Amygdala (tissue), 56 donors: ENCODE measurements at regions not wholly inside any gene's neighbourhood (a gene's known extent, or its start where the extent isn't known, plus 50 kb on each side); places are given as distances from the start of the nearest gene placed in this dataset.
"Not testable (repeated sequence)": the region's sequence is repeated elsewhere in the genome, so short reads cannot be mapped to it uniquely, and the experiment has no call there.

Source experiments
- DNase-seq, 56 donors: peaks; one replicate each; lab custom pipeline; 2025; lab: John Stamatoyannopoulos, UW

DNA sequence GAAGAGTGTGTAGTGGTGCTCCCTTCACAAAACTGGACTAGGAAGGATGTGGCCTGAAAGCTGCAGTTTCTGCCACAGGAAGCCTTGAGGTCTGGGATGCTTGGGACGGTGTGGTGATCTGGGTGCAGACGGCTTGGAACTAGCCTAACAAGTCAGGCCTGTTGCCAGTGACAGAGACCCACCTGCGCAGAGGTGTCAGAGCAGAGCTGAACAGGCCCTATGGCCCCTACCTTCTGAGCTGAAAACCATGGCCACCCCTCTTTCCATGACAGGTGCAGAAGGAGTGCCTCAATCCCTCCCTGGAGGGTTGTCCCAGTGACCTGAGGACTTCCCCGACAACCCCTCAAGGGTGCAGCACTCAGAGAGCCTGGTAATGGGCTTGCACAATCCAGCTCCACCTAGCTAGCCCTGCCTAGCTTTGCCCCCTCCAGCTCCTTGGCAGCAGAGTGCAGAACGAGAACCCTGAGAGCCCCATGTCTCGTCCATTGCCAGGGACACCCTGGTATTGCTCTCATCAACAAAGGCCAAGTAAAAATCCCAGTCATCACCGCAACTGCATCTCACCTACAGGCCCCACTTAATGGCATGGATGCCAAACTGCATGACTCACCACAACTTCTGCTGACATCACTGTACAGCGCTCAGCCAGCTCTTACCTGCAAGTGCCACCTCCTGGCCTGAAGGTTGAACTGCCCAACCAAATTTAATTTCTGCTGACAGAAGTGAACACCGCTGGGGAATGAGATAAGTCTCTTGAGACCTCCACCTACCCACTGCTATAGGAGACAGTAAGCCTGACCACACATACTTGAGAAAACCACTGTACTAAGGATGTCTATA is 563.1 kb downstream of the TFAP2A start:
- no peak for DNase-seq

DNA sequence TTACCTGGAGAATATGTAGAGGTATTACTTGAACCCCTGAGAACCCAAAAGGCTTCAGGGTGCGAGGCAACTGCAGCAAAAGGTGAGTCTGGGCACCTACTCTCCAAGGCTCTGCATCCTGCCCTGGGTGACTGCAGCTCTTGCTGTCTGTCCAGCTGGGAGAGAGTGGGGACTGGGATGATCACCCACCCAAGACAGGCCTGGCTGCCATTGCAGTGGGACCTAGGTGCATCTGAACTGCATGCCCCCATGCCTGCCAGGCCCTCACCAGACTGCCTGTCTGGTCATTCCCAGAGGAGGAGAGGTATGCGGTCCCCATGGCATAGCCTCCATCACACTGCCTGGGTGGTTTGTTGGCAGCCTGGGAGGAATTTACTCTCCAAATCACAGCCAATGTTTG is 563.9 kb downstream of the TFAP2A start:
- no peak for DNase-seq

DNA sequence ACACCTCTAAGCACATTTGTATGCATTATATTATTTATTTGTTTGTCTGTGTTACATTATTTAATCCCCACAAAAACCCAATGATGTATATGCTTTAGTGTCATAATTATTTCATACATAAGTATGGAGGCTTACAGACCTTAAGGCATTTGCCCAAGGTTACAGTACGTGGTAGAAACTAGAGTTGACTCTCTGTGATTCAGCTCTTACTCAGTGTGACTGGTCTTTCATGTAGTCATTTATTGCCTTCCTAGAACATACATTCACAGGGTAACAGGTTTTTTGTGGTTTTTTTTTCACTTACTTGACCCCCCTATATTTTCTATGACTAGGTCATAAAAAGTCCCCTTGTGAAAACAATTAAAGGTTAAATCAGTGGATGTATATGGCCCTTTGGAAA is 566.8 kb downstream of the TFAP2A start:
- no peak for DNase-seq

DNA sequence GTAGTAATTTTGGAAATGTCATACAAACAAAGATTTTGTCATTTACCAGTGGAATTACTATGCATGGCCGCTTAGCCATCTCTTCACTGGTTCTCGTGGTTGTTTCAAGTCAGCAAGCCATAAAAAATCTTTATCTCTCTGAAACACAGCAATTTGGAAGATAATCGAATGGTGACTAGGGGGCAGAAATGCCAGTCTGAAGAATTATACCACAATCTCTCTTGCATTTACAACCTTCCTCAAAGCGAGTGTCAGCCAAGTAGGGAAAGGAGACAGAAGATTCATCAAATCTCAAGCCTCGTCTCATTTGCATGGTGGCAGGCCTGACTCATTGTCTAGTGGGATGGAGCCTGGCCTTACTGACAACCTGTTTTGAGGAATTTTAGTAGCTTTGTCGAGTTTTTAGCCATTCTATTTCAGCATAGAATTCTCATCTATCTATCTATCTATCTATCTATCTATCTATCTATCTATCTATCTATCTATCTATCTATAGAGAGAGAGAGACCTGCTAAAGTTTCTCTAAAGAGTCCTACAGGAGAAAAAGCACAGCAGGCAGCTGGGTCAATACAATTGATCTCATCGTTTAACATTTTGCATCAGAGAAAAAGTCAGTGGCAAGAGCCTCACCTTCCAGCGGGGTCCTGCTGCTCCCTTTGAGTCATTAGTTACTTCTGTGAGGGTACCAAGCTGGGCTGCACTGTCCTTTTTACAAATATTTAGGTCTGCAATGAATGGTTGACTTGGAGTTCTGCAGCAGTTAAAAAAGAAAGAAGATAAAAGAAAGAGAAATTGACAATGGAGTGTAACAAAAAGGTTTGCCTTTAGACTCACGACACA is 572.8 kb downstream of the TFAP2A start:
- DNase-seq: no peak

DNA sequence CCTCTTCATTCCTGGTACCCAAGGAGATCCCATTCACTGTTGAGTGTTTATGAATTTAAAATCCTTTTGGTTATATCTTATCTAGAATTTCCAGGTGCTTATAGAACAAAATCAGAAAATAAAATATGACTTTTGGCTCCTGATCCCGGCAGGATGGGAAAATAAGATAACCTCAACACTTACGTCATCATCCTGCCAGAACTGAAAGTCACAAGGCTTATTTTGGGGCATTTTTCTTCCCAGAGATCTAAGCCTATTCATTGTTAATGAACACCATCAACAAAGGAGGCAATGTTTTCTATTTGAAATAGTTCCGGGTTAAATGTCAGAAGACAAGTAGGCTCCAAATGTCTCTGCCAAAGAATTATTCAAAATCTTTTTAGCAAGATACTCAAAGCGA is 580.6 kb downstream of the TFAP2A start:
- DNase-seq: no peak

DNA sequence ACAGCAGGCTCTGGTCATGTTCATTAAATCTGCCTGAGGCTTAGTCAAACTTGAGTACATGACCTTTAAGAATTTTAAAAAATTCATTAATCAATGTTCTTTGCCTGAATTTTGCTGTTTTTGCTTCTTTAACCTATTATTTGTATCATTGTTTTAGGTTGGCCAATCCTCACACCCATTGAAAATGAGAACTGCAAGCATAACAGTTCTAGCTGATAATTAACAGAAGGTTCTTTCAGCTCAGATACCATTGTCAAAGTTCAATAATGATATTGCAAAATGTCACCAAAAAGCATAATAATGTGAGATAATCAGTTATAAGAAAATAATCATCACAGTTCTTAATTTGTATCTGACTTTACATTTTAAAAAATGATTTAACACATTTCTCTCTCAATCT is 583.1 kb downstream of the TFAP2A start:
- no peak for DNase-seq

DNA sequence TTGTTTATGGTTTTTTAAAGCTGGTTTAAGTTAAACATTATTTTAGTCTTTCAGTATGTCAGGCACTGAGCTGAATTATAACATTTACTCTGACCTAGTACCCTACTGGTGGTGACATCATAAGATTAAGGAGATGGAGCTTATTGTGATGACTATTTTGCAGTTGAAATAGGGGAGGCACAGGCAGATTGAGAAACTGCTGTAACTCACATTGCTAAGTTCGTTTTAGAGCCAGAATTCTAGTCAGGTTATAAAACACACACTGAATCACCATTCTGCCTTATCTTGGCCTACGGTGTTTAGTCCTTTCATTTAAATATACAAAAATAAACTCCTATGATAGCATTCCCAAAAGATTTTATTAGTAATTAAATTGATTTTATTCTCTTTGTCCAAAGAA is 584.1 kb downstream of the TFAP2A start:
- no peak for DNase-seq

DNA sequence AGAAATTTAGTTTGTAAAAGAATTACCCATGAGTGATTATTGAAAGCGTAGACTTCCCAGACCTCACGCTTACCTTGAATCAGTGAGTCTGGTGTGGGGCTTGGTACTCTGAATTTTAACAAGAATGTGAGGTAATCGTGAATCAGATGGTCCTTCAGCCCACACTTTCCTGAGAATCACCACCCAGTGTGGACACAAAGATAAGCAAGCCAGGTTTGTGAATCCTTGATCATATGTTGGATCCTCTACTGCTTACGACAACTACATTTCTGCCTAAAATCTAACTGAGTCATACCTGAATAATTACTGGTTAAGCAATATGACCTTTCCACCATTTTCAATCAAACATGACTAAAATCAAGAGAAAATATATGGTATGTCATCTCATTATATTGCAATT is 589.3 kb downstream of the TFAP2A start:
- DNase-seq: no peak

DNA sequence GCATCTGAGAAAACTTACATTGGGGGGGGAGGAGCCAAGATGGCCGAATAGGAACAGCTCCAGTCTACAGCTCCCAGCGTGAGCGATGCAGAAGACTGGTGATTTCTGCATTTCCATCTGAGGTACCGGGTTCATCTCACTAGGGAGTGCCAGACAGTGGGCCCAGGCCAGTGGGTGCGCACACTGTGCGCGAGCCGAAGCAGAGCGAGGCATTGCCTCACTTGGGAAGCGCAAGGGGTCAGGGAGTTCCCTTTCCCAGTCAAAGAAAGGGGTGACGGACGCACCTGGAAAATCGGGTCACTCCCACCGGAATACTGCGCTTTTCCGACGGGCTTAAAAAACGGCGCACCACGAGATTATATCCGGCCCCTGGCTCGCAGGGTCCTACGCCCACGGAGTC is 604.1 kb downstream of the TFAP2A start:
- DNase-seq: not testable (repeated sequence)

DNA sequence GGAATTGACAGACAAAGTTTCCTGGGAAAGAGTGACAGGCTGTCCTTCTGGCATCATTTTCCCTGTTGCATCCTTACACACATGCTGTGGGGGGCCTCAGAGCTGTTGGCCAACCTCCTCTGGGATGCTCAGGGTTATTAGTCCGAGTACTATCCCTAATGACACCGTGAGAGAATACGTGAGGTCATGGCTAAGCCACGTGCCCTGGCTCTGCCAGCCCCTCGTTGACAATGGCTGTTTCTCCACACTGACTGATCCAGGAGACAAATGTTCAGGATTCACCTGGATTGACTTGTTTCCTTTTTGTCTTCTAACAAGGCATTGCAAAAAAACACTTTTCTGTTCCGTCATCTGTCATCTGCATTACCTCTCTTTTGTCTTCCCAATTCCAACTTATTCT is 604.6 kb downstream of the TFAP2A start:
- no peak for DNase-seq

DNA sequence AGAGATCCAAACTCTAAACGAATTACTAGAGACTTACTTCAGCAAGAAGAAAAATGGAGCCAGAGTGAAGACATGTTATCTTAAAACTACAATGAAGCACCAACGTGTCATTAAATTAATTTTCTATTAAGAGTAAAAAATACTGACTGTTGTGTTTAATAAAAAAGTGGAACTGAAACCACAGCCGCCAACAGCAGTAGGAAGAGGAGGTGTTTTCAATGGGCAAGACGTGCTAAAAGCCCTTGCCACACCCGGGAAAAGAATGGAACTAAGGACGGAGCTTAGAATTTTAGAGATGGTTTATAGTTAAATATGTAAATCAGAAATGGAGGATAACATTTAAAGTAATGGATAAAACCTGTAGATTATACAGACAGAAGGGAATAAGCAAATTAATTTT is 608.7 kb downstream of the TFAP2A start:
- DNase-seq: no peak

DNA sequence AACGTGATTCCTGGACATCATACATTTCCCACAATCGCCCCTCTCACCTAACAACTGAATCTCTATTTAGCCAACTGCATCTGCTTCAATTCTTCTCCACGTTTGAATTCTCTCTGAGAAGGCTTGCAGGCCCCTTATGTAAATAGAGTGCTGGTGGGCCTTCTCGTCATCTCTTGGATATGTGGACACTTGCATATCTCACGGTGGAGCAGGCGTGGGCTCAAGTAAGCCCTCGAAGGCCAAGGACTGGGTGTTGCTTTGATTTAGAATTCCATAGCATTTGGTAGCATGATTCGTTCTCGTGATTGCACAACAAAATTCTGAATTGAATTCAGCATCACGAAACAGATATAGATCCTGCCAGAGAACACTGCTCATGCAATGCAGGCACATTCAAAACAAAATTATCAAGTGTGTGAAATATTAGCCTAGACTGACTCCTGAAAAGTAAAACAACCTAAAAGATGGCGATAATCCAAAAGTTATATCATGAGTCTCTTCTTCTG is 613.6 kb downstream of the TFAP2A start:
- DNase-seq: no peak

DNA sequence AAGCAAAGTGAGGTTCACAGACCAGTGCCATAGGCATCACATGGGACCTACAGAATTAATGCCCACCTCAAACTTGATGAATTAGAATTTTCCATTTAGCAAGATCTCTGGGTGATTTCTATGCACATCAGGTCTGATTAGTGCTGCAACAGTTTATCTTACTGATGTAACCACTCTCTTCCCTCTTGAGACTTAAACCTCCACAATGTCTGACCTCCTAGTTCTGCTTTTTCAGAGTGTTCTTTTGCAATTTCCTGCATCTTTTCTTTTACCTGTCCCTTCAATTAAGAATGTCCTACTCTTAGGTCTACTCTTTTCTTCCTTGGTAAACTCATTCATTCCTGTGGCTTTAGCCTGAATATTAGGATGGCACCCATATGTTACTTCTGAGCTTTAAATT is 615.3 kb downstream of the TFAP2A start:
- DNase-seq: no peak

DNA sequence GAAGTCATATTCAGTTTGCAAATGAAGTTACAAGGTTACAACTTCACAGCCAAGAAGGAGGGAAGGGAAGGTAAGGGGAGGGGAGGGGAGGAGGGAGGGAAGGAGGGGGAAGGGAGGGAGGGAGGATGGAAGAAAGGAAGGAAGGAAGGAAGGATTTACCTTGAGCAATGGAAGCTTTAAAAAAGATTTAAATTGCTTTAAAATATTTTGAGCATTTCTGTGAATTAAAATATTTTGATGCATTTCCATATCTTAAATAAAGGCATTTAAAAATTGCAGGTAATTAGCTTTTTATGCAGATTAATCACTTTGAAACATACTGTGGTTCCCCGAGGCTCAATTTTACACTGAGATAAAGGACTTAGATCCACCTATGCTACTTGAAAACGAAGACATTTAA is 618.0 kb downstream of the TFAP2A start:
- DNase-seq: no peak

DNA sequence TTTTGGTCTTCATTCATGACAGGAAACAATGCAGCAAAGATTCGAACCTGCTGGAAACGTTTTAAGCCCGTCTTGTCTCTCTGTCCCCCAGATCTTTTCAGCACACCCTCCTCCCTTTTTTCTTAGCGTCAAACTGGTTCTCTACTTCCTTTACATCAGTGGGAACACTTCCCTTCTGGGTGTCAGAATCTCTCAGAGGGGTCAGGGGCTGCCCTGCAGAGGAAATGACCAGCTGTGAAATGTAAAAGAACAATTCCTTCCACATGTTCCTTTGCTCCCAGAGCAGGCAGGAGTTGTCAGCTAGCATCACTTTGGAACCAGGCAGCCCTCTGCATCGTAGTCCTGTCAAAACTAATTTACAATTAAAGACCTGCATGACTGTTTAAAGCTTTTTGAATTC is 619.0 kb downstream of the TFAP2A start:
- no peak for DNase-seq

DNA sequence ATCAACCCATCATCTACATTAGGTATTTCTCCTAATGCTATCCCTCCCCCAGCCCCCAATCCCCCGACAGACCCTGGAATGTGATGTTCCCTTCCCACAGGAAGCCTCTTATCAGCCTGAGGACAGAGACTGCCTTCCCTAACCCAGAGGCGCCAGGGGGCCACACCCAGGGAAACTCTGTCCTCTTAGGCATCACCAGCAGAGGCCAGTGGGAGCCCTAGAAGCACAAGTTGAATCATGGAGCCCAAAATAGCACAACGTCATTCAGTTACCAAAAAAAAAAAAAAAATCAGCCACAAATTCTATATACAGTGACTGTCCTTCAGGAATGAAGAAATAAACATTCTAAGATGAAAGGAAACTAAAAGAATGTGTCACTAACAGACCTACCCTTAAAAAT is 625.7 kb downstream of the TFAP2A start:
- DNase-seq: no peak

DNA sequence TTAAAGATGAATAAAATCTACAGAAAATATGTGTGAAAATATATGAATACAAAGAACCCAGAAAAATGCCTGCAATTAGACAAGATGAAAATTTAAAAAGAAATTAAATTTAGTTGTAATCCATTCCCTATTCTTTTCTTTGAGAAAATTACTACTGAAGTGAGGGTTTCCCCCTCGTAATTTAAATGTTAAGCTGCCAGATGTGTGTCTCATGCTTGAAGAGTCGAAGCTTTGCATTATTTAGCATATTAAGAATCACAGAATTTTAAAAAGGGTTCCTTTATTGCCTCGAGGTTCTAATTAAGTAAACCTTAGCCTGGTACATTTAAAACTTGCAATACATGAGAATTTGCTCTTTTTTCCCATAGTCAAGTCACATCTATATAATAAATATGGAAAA is 630.1 kb downstream of the TFAP2A start:
- no peak for DNase-seq

DNA sequence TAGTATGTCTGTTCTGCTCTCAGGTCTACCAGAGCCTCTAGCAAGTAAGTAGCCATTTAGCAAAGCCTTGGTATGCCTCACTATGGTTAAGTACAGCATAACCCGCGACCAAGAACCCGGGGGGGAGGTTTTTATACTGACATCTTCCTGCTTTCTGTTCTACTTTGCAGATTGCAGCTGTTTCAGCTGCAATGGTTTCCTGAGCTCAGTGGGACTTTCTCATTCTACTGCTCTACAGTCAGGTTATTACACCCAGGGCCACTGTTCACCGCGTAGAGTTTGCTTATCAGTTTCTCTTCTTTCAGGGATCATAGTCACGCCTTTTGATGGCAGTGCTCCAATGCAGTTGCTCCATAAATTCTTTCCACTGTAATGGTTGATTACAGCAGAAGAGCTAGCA is 631.3 kb downstream of the TFAP2A start:
- DNase-seq: no peak

DNA sequence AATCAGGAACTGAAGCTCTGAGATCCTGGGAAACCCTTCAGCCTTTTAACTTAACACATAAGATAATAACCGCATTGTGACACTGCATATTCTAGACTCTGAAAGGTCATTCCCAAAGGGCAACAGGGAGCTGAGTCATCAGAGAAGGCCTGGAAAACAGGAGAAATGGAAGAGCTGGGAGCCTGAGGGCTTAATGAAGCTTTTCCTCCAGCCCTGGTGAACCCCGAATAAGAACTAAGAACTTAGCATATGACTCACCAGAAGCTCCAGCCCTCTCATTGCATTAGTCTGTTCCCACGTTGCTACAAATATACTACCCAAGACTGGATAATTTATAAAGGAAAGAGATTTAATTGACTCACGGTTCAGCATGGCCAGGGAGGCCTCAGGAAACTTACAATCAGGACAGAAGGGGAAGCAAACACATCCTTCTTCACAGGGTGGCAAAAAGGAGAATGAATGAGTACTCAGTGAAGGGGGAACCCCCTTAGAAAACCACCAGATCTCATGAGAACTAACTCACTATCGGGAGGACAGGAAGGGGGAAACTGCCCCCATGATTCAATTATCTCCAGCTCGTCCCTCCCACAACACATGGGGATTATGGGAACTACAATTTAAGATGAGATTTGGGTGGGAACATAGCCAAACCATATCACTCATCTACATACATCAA is 648.5 kb downstream of the TFAP2A start:
- DNase-seq: no peak

DNA sequence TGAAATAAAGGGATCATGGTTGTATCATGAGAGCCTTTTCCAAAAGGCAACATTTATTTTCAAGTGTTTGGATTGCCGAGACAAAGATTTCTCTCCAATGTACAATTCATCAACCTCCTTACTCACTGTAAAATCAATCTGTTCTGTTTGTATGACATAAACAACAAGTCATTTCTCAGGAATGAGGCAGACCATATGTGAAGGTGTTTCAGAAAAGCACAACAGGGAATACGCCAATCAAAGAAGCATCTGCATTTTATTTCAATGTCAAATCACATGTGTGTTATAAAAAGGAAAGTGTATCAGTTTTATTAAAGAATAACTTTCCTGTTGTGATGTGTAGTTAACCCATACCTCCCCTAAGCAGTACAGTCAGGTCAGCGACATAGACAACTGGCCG is 653.7 kb downstream of the TFAP2A start:
- no peak for DNase-seq

DNA sequence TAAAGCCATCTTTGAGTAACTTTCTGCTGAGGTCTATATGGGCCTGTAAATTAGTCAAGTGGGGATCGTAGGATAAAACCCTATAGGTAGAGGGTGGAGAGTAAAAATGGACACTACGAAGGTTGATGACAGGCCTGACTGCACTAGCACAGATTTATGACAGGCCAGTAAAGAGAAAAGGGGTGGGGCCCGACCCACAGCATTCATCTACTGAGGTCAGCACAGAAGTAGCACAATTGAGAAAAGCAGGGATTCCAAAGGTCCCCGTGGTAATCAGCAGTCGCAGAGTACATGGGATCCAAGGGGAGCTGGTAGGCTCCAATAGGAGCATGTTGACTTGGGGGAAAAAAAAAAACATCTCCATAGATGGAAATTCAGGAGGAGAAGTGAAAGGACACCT is 660.4 kb downstream of the TFAP2A start:
- DNase-seq: no peak
